ENCODE measurements at regions not wholly inside any gene's neighbourhood (a gene's known extent, or its start where the extent isn't known, plus 50 kb on each side); places are given as distances from the start of the nearest gene placed in this dataset.
"Not testable (repeated sequence)": the region's sequence is repeated elsewhere in the genome, so short reads cannot be mapped to it uniquely, and the experiment has no call there.

GRCh38 chr3:127033171-127033570, 50.3 kb downstream of the PLXNA1 start:
- DNase-seq = no peak

GRCh38 chr3:127033786-127034185, 50.9 kb downstream of the PLXNA1 start:
- no peak for DNase-seq

GRCh38 chr3:127034195-127034989, 51.5 kb downstream of the PLXNA1 start:
- DNase-seq = no peak

GRCh38 chr3:127034990-127035652, 52.2 kb downstream of the PLXNA1 start:
- DNase-seq = no peak

GRCh38 chr3:127035677-127036076, 52.8 kb downstream of the PLXNA1 start:
- no peak for DNase-seq

GRCh38 chr3:127036209-127037020, 53.5 kb downstream of the PLXNA1 start:
- DNase-seq = no peak

GRCh38 chr3:127037021-127037400, 54.1 kb downstream of the PLXNA1 start:
- no peak for DNase-seq

GRCh38 chr3:127037418-127037841, 54.5 kb downstream of the PLXNA1 start:
- DNase-seq = no peak

- DNase-seq = no peak
Measured at GRCh38 chr3:127037971-127038446, 55.1 kb downstream of the PLXNA1 start.

GRCh38 chr3:127038466-127038865, 55.6 kb downstream of the PLXNA1 start:
- no peak for DNase-seq

GRCh38 chr3:127038923-127039581, 56.1 kb downstream of the PLXNA1 start:
- no peak for DNase-seq

- DNase-seq = no peak
Measured at GRCh38 chr3:127039719-127040118, 56.8 kb downstream of the PLXNA1 start.

GRCh38 chr3:127040216-127040615, 57.3 kb downstream of the PLXNA1 start:
- no peak for DNase-seq

GRCh38 chr3:127041264-127041820, 58.4 kb downstream of the PLXNA1 start:
- no peak for DNase-seq

GRCh38 chr3:127041933-127042332, 59.0 kb downstream of the PLXNA1 start:
- no peak for DNase-seq

GRCh38 chr3:127042634-127043033, 59.7 kb downstream of the PLXNA1 start:
- DNase-seq = no peak

- no peak for DNase-seq
Measured at GRCh38 chr3:127043041-127043641, 60.2 kb downstream of the PLXNA1 start.

- DNase-seq = no peak
Measured at GRCh38 chr3:127043731-127044510, 61.0 kb downstream of the PLXNA1 start.

GRCh38 chr3:127044996-127045395, 62.1 kb downstream of the PLXNA1 start:
- no peak for DNase-seq

GRCh38 chr3:127045435-127046045, 62.6 kb downstream of the PLXNA1 start:
- no peak for DNase-seq

GRCh38 chr3:127046690-127047089, 63.8 kb downstream of the PLXNA1 start:
- DNase-seq = not testable (repeated sequence)
